Hematopoietic multipotent progenitor cell treated with erythropoietin and hydrocortisone succinate and interleukin-3 and kit ligand, for 8 days (in vitro differentiated cells): ENCODE measurements at regions not wholly inside any gene's neighbourhood (a gene's known extent, or its start where the extent isn't known, plus 50 kb on each side); places are given as distances from the start of the nearest gene placed in this dataset.

Experiments used
- DNase-seq: peaks from one replicate; pipeline ENCODE4 v3.0.0-alpha.2; 2015

- DNase-seq: no peak
These were observed 157.4 kb downstream of the CAAP1 start for GRCh38 chr9:26735160-26735559.

- DNase-seq: no peak
These were observed 163.4 kb downstream of the CAAP1 start for GRCh38 chr9:26729187-26729586.

- no peak for DNase-seq
These were observed 165.1 kb downstream of the CAAP1 start for GRCh38 chr9:26727471-26727870.

DNA sequence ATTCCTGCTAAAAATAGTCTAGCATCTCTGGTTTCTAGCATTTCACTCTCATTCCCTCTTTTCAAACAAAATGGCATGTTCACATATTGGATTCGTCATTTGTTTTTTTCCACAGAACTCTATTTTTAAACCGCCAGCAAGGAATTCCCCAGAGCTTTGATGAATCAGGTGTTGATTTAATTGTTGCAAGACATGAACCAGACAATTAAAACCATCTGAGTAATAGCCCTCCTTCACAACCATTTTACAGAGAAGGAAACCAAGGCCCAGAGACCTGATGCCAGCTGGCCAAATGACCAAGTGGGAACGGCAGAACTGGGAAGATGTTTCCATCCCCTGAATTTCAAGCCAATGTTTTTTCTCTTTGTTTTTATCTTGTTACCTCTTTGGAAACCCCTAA is 167.0 kb downstream of the CAAP1 start:
- DNase-seq: no peak

- peak; percentile 23 for DNase-seq
These were observed 169.1 kb downstream of the CAAP1 start for GRCh38 chr9:26723486-26723885.

- no peak for DNase-seq
These were observed 169.8 kb downstream of the CAAP1 start for GRCh38 chr9:26722755-26723154.

DNA sequence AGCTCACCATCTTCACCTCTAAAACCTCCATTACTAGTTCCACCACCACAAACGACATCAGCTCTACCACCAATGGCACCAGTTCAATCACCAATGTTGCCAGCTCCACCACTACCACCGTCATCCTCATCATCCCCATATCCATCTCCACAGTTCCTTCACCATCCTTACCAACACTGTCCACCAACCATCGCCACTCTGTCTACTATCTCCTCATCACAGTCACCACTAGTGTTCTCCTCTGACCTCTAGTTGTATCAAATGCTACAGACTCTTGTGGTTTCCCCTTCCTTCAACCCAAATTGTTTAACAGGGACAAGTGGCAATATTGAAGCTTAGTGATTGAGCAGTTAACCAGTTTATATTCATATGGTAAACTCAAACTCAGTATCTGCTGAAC is 182.6 kb downstream of the CAAP1 start:
- DNase-seq: no peak

GRCh38 chr9:26706223-26706622 is 186.4 kb downstream of the CAAP1 start:
- no peak for DNase-seq

- no peak for DNase-seq
These were observed 197.3 kb downstream of the CAAP1 start for GRCh38 chr9:26695298-26695622.

GRCh38 chr9:26694381-26695297 is 198.0 kb downstream of the CAAP1 start:
- DNase-seq: no peak

- no peak for DNase-seq
These were observed 203.6 kb downstream of the CAAP1 start for GRCh38 chr9:26689041-26689440.

- no peak for DNase-seq
These were observed 205.2 kb downstream of the CAAP1 start for GRCh38 chr9:26687421-26687820.

- DNase-seq: no peak
These were observed 206.8 kb downstream of the CAAP1 start for GRCh38 chr9:26685818-26686217.

DNA sequence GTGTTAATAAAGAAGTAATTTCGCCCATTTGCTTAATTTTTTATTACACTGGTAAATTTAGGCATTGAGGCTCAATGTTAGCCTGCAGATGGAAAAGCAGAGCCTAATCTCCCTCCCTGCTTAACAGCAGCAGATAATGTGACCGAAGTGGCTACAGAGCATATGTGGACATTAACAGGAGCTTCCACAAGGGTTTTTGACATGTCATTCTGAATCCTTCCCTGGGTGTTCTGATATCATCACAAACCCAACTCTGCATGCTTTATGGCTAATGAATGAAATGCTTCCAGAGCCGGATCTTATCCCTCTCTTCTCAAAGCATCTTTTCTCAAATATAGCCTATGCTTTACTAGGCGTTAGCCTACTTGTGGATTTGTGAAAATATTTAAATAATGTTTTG is 208.6 kb downstream of the CAAP1 start:
- DNase-seq: no peak

DNA sequence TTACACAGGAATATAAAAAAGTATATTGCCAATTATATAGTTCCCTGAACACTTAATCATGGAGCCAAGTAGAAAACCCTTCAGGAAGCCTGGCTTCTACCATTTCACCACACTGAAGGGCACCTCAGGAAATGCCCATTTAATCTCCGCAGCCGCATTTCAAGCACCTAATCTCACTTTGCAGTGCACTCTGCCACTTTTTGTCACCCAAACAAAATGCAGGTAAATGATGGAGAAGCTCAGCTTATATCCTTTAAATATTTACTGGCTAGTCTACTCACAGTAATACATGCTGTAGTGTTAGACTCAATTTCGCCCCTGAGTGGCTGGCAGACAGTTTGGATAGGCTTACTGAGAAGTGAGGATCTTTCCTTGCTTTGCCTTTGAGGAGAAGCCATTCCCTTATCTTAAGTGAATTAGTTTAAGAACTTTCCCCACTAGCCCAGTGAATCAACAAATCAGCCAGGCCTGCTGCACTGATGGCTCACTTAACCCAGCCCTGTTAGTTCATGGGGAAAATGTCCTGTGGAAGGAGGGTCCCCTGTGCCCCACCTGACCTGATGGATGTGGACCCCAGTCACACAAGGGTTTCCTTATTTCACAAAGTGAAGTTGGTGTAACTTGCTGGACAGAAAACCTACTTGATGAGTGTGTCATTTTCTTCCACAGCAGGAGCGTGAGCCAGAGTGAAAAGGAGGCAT is 209.7 kb downstream of the CAAP1 start:
- no peak for DNase-seq

GRCh38 chr9:26682041-26682440 is 210.6 kb downstream of the CAAP1 start:
- no peak for DNase-seq

DNA sequence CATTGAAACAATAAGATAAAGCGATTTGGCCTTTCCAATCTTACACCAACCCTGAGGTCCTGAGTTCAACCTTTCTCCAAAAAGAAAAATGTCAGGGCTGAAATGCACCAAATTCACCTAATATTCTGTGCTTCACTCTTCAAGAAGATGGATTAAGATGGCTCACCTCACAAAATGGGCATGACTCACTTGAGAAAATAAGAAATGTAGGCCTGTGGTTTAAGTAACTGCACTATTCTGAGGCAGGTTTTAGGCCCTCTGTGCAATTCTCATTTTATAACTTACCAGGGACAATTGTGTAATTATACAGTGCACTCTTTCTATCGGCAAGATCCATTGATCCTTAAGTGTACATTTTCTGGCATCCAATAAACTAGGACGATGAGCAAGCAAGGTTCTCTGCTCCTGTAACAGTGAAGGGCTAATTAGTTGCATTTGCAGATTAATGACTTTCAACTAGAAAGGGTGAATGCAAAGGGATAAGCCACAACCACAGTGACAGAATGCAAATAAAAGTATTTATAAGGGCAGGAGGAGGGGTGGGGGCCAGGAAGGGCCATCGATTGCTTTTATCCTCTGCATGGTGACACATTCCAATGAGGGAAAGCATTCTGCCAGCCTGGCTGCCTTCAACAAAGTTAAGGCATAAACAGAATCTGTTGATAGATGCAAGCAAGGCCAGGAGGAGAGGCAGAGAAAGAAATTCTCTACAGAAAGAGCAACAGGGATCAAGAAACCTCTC is 214.5 kb downstream of the CAAP1 start:
- DNase-seq: no peak

DNA sequence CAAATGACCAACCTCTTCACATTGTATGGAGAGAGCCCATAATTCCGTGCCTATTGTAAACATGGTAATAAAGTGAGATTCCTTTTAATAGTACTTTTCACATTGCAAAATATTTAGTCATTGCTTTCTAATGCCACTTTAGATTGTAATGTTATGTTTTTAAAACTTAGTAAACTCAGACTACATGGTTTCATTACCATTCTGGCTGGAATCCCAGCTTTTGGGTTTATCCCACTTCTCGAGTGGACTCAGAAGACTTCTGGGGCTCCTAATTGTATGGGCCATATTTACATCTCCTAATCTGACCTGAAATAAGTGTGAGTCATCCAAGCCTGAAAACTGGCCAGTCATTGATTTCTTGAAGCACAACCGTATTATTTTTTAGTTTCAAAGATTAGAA is 217.6 kb downstream of the CAAP1 start:
- no peak for DNase-seq

GRCh38 chr9:26673261-26673660 is 219.3 kb downstream of the CAAP1 start:
- no peak for DNase-seq

DNA sequence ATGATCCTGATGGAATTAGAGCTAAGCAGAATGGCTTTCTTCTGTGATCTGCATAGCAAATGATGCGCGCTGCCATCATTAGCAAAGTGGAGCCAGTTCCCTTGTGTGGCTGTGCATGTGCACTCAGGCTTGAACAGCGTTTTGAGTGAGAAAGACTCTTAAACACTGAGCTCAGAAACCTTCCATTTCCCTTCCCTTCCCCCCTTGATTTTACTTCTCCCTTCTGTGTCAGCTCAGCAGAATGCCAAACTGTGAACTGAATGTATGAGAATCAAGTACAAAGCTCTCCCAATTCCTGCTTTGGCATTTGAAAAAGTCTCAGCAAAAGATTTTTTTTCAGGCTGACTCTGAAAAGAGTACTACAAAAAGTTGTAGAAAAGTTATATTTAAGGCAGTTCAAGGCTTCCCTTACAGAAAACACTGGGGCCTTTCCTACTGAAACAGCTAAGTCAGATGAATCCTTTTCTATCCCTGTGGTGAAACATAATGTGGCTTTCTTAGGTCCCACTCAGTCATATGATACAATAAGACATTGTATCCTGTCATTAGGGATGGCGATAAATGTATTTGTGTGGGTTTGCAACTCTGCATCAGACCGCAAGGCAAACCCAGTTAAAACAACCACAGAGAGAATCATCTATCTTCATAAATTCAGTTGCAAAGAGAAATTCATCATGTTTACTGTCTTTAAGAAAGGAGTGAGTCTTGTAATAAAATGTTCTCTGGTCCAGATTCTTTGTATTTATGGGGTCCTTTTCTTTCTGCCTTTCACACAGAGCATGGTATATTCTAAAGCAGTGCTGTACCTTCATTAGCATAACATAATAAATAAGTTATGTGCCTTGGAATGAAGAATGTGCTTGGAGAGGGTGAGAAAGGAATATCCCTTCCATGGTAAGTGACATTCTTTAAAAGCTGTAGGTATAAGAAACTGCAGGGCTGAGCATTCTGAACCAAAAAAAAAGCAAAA is 222.6 kb downstream of the CAAP1 start:
- DNase-seq: no peak

DNA sequence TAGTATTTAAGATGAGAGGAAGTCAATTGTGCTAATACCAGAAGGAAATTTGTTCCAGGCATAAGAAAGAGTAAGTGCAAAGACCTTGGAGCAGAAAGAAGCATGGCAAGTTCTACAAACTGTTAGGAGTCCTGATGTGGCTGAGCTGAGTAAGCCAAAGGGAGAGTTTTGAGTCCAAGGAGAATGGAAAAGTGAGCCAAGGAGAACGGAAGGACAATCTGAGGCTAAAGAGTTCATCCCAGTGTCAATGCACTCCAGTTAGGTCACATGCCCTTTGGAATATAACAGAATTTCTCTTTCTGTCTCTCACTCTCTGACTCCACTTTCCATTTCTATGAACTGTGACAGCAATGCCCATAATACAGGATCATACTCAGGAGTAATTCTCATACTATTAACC is 224.7 kb downstream of the CAAP1 start:
- DNase-seq: no peak

DNA sequence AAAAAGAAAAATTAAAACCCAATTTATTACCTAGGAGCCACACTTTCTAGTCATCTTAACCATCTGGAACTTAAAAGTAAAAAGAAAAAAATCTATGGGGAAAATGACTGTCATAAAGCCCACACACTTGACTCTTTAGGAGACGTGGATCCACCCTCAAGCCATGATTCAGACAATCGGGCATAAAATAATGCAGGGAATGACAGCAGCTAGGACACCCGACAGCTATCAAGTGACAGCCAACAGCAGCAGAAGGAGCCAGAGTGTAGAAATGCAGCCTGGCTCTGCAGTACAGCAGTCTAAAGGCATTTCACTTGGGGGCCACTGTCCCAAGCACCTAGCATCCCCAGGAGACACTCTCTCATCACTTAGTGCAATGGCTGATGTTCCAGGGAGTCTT is 226.9 kb downstream of the CAAP1 start:
- DNase-seq: no peak
